ENCODE measurements at regions not wholly inside any gene's neighbourhood (a gene's known extent, or its start where the extent isn't known, plus 50 kb on each side); places are given as distances from the start of the nearest gene placed in this dataset.
A peak's percentile ranks its signal among the peaks of the same experiment; 100 is the strongest.

GRCh38 chr15:31489801-31490646 is 163.4 kb downstream of the KLF13 start:
- TF ChIP-seq CTCF (IDR thresholded peaks at IDR 0.05) (peak; percentile 95), EZH2 (IDR thresholded peaks at IDR 0.05; ENCODE audit: borderline replicate concordance, insufficient read depth, low read depth, low read length, poor library complexity, severe bottlenecking) (no peak)

All from B cell (primary cell).